GM12891 (cell line): ENCODE measurements at regions not wholly inside any gene's neighbourhood (a gene's known extent, or its start where the extent isn't known, plus 50 kb on each side); places are given as distances from the start of the nearest gene placed in this dataset.

Experiments
- POLR2A ChIP-seq: IDR thresholded peaks from 2 replicates; pipeline ENCODE4 v1.6.1; 2011; ENCODE audit warnings: low read depth, low read length, control low read depth
- POLR2AphosphoS5 ChIP-seq: IDR thresholded peaks from 2 replicates; pipeline ENCODE4 v1.6.1; 2011; ENCODE audit warnings: low read depth, low read length, control low read depth
- SPI1 ChIP-seq: IDR thresholded peaks from 2 replicates; pipeline ENCODE4 v1.6.1; 2011; ENCODE audit warnings: low read depth, low read length, control low read depth

DNA sequence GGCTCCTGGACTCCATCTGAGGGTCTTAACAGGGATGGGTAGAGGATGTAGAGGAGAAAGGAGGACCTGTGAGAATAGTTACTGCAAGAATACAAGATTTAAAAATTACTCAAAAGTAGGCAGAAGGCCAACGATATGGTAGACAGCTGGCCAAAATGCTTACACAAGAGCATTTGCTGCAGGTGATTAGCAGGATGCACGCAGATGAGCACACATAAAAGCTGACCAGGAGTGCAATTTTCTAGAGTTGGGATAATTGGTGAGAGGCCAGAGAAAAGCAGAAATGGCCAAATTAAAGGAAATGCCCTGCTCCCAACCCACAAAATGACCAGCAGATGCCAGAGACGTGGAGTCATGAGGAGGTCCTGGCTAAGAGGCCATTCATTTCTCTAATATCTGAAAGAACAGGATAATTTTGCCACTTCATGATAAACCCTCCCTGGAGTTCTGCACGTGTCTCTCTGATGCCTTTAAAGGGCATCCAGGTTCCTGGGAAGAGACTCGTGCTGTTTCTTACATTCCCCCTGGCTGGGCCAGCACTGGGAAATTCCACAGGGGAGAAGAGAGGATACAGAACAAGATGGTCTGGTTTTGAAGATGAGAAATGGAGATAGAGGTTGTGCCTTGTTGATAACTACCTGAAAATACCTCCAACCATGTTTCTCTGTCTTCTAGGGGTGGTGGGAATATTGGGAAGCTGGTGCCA lies 62.3 kb upstream of the KCNA3 start:
- no peak for TF ChIP-seq POLR2A
- TF ChIP-seq SPI1 = no peak
- TF ChIP-seq POLR2AphosphoS5 = no peak
